ENCODE measurements at regions not wholly inside any gene's neighbourhood (a gene's known extent, or its start where the extent isn't known, plus 50 kb on each side); places are given as distances from the start of the nearest gene placed in this dataset.

GRCh38 chr3:162776148-162776547, 1279.5 kb downstream of the OTOL1 start:
- TF ChIP-seq CTCF (IDR thresholded peaks at IDR 0.05) (no peak), USF2 (IDR thresholded peaks at IDR 0.05; ENCODE audit: borderline replicate concordance, low read depth, low read length) (no peak), RFX5 (IDR thresholded peaks at IDR 0.05; ENCODE audit: low read length) (no peak), POLR2AphosphoS5 (IDR thresholded peaks at IDR 0.05; ENCODE audit: low read depth, low read length) (no peak), MAX (IDR thresholded peaks at IDR 0.05; ENCODE audit: low read depth) (no peak)
